Spleen (tissue), 11 donors: ENCODE measurements at regions not wholly inside any gene's neighbourhood (a gene's known extent, or its start where the extent isn't known, plus 50 kb on each side); places are given as distances from the start of the nearest gene placed in this dataset.

ENCODE experiments used
- DNase-seq: peaks from one replicate; pipeline ENCODE4 v3.0.0-alpha.2; 2020
- H3K27ac ChIP-seq, 8 donors: fragments of 200-600 bp; sonication (generic) in 7 of 8; 1 replicate in 4 of 8; 2 replicates in 4 of 8; pipeline versions ENCODE4 v1.5.0 to v1.8.0; 2016 to 2021; ENCODE audit warnings: inconsistent platforms in 4 of 8, mild to moderate bottlenecking in 4 of 8, moderate library complexity in 1 of 8
- H3K27me3 ChIP-seq, 7 donors: fragments of 200-600 bp; sonication (generic) in 6 of 7; replicated peaks in 1 of 7; 1 replicate in 4 of 7; 2 replicates in 3 of 7; pipeline versions ENCODE4 v1.5.0 to v1.8.0; 2016 to 2021; ENCODE audit warnings: inconsistent platforms in 3 of 7, mild to moderate bottlenecking in 1 of 7
- H3K36me3 ChIP-seq, 6 donors: fragments of 200-600 bp; sonication (generic) in 5 of 6; 1 replicate in 4 of 6; 2 replicates in 2 of 6; pipeline versions ENCODE4 v1.5.0 to v1.8.0; 2016 to 2021; ENCODE audit warnings: inconsistent platforms in 2 of 6
- H3K4me1 ChIP-seq, 6 donors: fragments of 200-600 bp; sonication (generic) in 5 of 6; 1 replicate in 3 of 6; 2 replicates in 3 of 6; pipeline versions ENCODE4 v1.5.0 to v1.8.0; 2016 to 2021; ENCODE audit warnings: inconsistent platforms in 3 of 6
- H3K4me3 ChIP-seq, 8 donors: fragments of 200-600 bp; sonication (generic) in 7 of 8; 1 replicate in 4 of 8; 2 replicates in 4 of 8; pipeline versions ENCODE4 v1.5.0 to v1.8.0; 2016 to 2021; ENCODE audit warnings: inconsistent platforms in 4 of 8, mild to moderate bottlenecking in 4 of 8, moderate library complexity in 2 of 8
- H3K9me3 ChIP-seq, 8 donors: fragments of 200-600 bp; sonication (generic) in 7 of 8; 1 replicate in 4 of 8; 2 replicates in 4 of 8; pipeline versions ENCODE4 v1.5.0 to v1.8.0; 2016 to 2021; ENCODE audit warnings: inconsistent platforms in 4 of 8
- CTCF ChIP-seq, 11 experiments: fragments of 200-600 bp in 7 of 11; fragments of 450-650 bp in 4 of 11; sonication (generic) in 4 of 11; IDR thresholded peaks in 8 of 11; conservative IDR thresholded peaks in 3 of 11; 1 replicate in 7 of 11; 2 replicates in 4 of 11; pipeline versions ENCODE4 v1.4.0 to v1.8.0; 2016 to 2021; ENCODE audit warnings: antibody characterized with exemption in 11 of 11, inconsistent platforms in 4 of 11, mild to moderate bottlenecking in 1 of 11
- POLR2A ChIP-seq, 3 donors: fragments of 450-650 bp; IDR thresholded peaks; one replicate each; pipeline ENCODE4 v1.5.1; 2017; ENCODE audit warnings: antibody characterized with exemption in 3 of 3, mild to moderate bottlenecking in 1 of 3
- POLR2AphosphoS5 ChIP-seq, 3 donors: sonication (generic); formaldehyde crosslinking; IDR thresholded peaks; one replicate each; pipeline ENCODE4 v1.5.1; 2017; ENCODE audit warnings: antibody characterized with exemption in 3 of 3
- WGBS, 5 donors: extraction: QIAGEN DNeasy Blood & Tissue Kit in 3 of 5; methylation state at CpG; one replicate each; pipeline versions ENCODE4 v1.1.5 to v1.1.7; 2013 to 2018; 5-methylcytosine and 5-hydroxymethylcytosine counted together
- intact Hi-C: fragments of 100-400 bp; cut with DNase I; formaldehyde crosslinking; loops from one replicate; pipeline ENCODE4 v1.15.0; 2023; ENCODE audit warnings: low total_unique reads
- donor health status: healthy with polysubstance abuse.
- donor health status: DM: no; HTN: no; CAD: no; lungs with moderate emphysema.
- donor health status: DM: no; HTN: no; CAD: no.
- donor health status: Bipolar disorder and iron deficiency.
- donor health status: healthy.
- donor health status: DM: no; HTN: no; CAD: no.
- donor health status: DM: yes; HTN: yes; CAD: no.

GRCh38 chr14:25521616-25522015, 471.7 kb upstream of the STXBP6 start:
- intact Hi-C loops, result no loop called here
- no peak for DNase-seq
- no peaks in the 10 kb centered on the region for H3K4me1 ChIP-seq
- no peak for TF ChIP-seq POLR2AphosphoS5 (IDR thresholded peaks at IDR 0.05)
- no peak for TF ChIP-seq CTCF (IDR thresholded peaks at IDR 0.05 in 8 of 11, conservative IDR thresholded peaks at IDR 0.05 in 3 of 11)
- TF ChIP-seq POLR2A (IDR thresholded peaks at IDR 0.05), result no peak
- 70 to 86% (median 82%) methylated on average over 2 of the region's 2 CpGs for WGBS, 5 donors
- no peaks in the 10 kb centered on the region for H3K9me3 ChIP-seq
- H3K4me3 ChIP-seq, result no peak overlapping the region
- H3K27me3 ChIP-seq, result no peaks in the 10 kb centered on the region
- no peak overlapping the region for H3K27ac ChIP-seq
- no peaks in the 10 kb centered on the region for H3K36me3 ChIP-seq

- Histone ChIP-seq H3K4me1 (no peaks in the 10 kb centered on the region), H3K27ac (no peak overlapping the region), H3K36me3 (no peaks in the 10 kb centered on the region), H3K4me3 (no peak overlapping the region), H3K9me3 (peaks cover 0 to 3% (median 0%) of the 10 kb centered on the region in 8 donors), H3K27me3 (no peaks in the 10 kb centered on the region)
- intact Hi-C loops, result no loop called here
- TF ChIP-seq POLR2AphosphoS5 (IDR thresholded peaks at IDR 0.05), result no peak
- TF ChIP-seq CTCF (IDR thresholded peaks at IDR 0.05 in 8 of 11, conservative IDR thresholded peaks at IDR 0.05 in 3 of 11), result no peak
- 81 to 88% (median 86%) methylated on average over 13 of the region's 13 CpGs for WGBS, 5 donors
- no peak for DNase-seq
Measured at GRCh38 chr14:25520821-25521220, 470.9 kb upstream of the STXBP6 start.

- TF ChIP-seq POLR2AphosphoS5 (IDR thresholded peaks at IDR 0.05) (no peak), POLR2A (IDR thresholded peaks at IDR 0.05) (no peak), CTCF (IDR thresholded peaks at IDR 0.05 in 8 of 11, conservative IDR thresholded peaks at IDR 0.05 in 3 of 11) (no peak)
- H3K27ac ChIP-seq, result no peak overlapping the region
Measured at GRCh38 chr14:25518364-25518763, 468.4 kb upstream of the STXBP6 start.

GRCh38 chr14:25516838-25517237, 466.9 kb upstream of the STXBP6 start:
- H3K27me3 ChIP-seq, result no peaks in the 10 kb centered on the region
- no peak overlapping the region for H3K27ac ChIP-seq
- H3K36me3 ChIP-seq, result no peaks in the 10 kb centered on the region
- H3K4me3 ChIP-seq, result no peak overlapping the region
- peaks cover 0 to 24% (median 12%) of the 10 kb centered on the region in 8 donors for H3K9me3 ChIP-seq
- H3K4me1 ChIP-seq, result no peaks in the 10 kb centered on the region
- DNase-seq, result no peak
- TF ChIP-seq POLR2A (IDR thresholded peaks at IDR 0.05) (no peak), CTCF (IDR thresholded peaks at IDR 0.05 in 8 of 11, conservative IDR thresholded peaks at IDR 0.05 in 3 of 11) (no peak), POLR2AphosphoS5 (IDR thresholded peaks at IDR 0.05) (no peak)
- intact Hi-C loops, result no loop called here

More at GRCh38 chr14:25518364-25518763, 468.4 kb upstream of the STXBP6 start:
- Histone ChIP-seq H3K4me3 (no peak overlapping the region), H3K9me3 (peaks cover 0 to 17% (median 6%) of the 10 kb centered on the region in 8 donors), H3K27me3 (no peaks in the 10 kb centered on the region), H3K4me1 (no peaks in the 10 kb centered on the region), H3K36me3 (no peaks in the 10 kb centered on the region)
- intact Hi-C loops, result no loop called here
- DNase-seq, result no peak
